ENCODE measurements at regions not wholly inside any gene's neighbourhood (a gene's known extent, or its start where the extent isn't known, plus 50 kb on each side); places are given as distances from the start of the nearest gene placed in this dataset.

DNA sequence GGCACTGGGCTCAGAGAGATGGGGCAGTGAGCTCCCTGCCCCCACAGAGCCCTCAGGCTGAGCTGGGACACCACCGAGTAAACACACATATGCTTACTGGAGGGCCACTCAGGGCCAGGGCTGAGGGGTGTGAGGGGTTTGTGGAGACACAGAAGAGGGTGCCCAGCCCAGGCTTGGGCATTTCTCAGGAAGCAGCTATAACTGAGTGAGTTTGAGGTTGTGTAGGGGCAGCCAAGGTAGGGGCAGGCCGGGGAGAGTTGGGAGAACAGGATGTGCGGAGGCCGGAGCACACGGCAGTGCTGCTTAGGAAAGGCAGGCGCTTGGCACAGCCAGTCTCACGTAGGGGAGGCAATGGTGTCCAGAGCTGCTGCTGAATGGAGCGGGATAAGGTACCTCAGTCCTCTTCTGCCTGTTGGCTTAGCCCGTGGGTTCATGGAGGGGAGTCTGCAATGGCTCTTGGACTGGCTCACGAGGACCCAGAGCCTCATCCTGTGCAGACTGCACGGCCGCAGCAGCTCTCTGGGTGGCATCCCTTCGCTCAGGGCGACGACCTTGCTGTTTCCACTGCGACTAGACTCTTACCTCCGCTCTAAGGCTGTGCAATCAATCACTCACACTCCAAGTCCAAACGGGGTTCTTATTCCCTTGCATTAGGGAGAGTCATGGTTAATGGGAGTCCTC lies 466.1 kb upstream of the HS6ST1 start:
- DNase-seq (ENCODE audit: low spot score) (no peak), FAIRE-seq (no peak)

DNA sequence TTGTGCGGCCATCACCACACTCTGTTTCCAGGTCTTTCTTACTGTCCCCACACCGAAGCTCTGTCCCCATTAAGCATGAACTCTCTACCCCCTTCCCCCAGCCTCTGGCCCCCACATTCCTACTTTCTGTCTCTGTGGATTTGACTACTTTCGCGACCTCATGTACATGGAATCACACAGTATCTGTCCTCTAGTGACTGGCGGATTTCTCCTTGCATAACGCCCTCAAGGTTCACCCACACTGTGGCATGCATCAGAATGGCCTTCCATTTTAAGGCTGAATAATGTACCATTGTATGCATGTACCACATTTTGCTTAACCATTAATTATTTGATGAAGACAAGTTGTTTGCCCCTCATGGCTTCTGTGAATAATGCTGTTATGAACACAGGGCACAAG lies 467.6 kb upstream of the HS6ST1 start:
- no peak for DNase-seq (ENCODE audit: low spot score)

GRCh38 chr2:128786741-128787478 lies 468.2 kb upstream of the HS6ST1 start:
- FAIRE-seq (no peak), DNase-seq (ENCODE audit: low spot score) (no peak)

More for the DNA sequence above, 467.6 kb upstream of the HS6ST1 start:
- FAIRE-seq: no peak

- FAIRE-seq: no peak
- DNase-seq (ENCODE audit: low spot score): no peak
Measured at GRCh38 chr2:128787616-128788015, 468.9 kb upstream of the HS6ST1 start.

- no peak for DNase-seq (ENCODE audit: low spot score)
- no peak for FAIRE-seq
Measured at GRCh38 chr2:128788636-128789220, 470.1 kb upstream of the HS6ST1 start.

DNA sequence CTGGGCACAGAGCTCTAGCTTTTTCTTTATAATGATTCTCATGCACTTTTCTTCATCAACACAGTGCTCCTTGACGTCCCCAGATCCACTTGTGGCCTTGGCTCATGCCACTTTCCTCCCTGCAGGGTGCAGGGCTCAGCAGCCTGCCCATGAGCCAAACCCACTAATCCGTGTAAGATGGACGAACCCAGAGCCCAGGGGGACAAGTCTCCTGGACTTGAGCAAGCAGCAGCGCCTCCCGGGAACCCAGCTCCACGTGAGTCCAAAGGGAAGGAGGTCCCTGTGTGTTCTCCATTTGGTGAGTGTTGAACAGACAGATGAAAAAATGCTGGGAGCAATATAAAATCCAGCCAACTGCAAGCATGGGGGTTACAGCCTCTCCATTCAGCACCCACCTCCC lies 470.6 kb upstream of the HS6ST1 start:
- FAIRE-seq (no peak), DNase-seq (ENCODE audit: low spot score) (no peak)

- DNase-seq (ENCODE audit: low spot score): no peak
- no peak for FAIRE-seq
Measured at GRCh38 chr2:128789776-128790455, 471.2 kb upstream of the HS6ST1 start.

- FAIRE-seq: no peak
- DNase-seq (ENCODE audit: low spot score): no peak
Measured at GRCh38 chr2:128790541-128791001, 471.9 kb upstream of the HS6ST1 start.

- DNase-seq (ENCODE audit: low spot score): no peak
- no peak for FAIRE-seq
Measured at GRCh38 chr2:128791120-128791984, 472.7 kb upstream of the HS6ST1 start.

DNA sequence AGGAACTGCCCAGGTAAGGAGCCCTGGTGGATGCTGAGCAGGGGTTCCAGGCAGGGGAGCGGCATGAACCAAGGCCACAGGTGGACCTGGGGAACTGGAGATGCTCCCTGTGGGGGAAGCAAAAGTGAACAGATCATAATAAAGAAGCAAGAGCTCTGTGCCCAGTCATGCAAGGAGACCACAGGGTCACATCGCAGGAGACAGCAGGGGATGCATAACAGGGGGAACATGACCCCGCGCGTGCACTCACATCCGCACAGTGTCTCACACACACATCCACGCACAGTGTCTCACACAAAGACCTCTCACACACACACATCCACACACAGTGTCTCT lies 473.3 kb upstream of the HS6ST1 start:
- DNase-seq (ENCODE audit: low spot score) (no peak), FAIRE-seq (no peak)

GRCh38 chr2:128792476-128793054 lies 473.9 kb upstream of the HS6ST1 start:
- no peak for DNase-seq (ENCODE audit: low spot score)

DNA sequence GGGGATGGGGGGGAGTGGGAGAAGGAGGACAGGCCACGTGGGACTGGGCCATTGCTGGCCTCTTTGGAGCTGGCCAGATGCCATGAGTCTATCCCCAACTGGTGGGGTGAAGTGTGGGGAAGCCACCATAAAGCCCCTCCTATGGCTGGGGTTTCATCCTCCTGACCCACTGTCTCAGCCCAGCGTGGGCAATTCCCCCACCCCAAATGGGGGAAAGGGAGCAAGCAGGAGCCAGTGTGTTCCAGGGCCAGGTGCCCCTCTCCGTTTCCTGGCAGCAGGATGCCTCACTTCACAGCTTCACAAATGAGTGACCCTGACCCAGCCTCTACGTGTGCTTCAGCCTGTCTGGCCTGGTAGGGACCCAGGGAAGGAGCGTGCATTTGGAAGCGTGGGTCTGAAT lies 474.7 kb upstream of the HS6ST1 start:
- FAIRE-seq (no peak), DNase-seq (ENCODE audit: low spot score) (no peak)

More at GRCh38 chr2:128792476-128793054, 473.9 kb upstream of the HS6ST1 start:
- FAIRE-seq: no peak

- FAIRE-seq (no peak), DNase-seq (ENCODE audit: low spot score) (no peak)
Measured at GRCh38 chr2:128794285-128794684, 475.6 kb upstream of the HS6ST1 start.

- FAIRE-seq (no peak), DNase-seq (ENCODE audit: low spot score) (no peak)
Measured at GRCh38 chr2:128796321-128796720, 477.7 kb upstream of the HS6ST1 start.

DNA sequence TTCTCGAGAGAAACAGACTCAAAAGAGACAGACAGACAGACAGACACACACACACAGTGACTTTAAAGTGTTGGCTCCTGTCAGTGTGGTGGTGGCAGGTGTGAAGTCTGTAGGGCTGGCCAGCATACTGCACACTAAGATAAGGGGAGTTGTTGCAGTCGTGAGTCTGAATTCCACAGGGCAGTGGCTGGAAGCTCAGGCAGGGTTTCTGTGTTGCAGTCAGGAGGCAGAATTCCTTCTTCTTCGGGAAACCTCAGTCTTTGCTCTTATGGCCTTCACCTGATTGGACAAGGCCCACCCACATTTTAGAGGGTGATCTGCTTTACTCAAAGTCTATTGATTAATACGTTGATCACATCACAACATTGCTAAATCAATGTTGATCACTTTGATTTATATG lies 478.4 kb upstream of the HS6ST1 start:
- DNase-seq (ENCODE audit: low spot score) (no peak), FAIRE-seq (no peak)

GRCh38 chr2:128797533-128797932 lies 478.9 kb upstream of the HS6ST1 start:
- no peak for DNase-seq (ENCODE audit: low spot score)
- no peak for FAIRE-seq

DNA sequence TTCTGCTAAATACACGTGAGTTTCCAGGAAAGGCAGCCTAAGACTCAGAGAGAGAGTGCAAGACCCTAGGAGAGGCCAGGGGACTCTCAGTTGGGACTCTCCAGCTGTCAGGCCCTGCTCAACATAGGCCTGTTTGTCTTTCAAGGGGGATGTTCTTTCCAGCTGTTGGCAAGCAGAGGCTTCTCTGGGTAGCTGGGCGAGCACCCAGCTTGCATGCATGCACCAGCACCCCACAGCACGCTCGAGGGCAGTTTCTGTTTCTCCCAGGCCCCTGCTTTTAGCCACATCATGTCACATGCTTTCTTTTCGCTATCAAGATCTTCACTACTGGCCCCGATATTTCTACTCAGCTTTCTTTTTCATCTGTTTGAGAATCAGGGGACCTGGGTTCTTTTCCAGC lies 479.3 kb upstream of the HS6ST1 start:
- FAIRE-seq: no peak

GRCh38 chr2:128798502-128799283 lies 480.0 kb upstream of the HS6ST1 start:
- no peak for FAIRE-seq
- no peak for DNase-seq (ENCODE audit: low spot score)

More for the DNA sequence above, 479.3 kb upstream of the HS6ST1 start:
- no peak for DNase-seq (ENCODE audit: low spot score)

GRCh38 chr2:128799284-128799552 lies 480.6 kb upstream of the HS6ST1 start:
- no peak for FAIRE-seq
- no peak for DNase-seq (ENCODE audit: low spot score)

DNA sequence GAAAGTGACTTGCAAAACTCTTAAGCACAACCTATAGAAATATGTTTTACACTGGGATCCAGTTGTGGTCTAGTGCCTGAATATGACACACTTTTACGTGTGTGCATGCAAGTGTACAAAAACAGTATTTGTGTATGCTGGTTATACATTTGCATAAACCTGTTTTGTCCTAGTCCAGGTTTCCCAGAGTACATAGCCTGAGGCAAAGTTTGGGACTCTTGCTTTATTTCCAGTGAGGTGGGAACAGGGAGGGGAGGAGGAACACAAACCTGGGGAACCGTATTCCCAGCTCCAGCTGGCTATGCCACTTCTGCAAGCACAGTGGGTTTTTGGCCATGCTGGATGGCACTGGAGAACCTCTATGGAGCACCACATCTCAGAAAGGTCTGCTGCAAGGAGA lies 481.1 kb upstream of the HS6ST1 start:
- no peak for DNase-seq (ENCODE audit: low spot score)
- FAIRE-seq: no peak

All from RCC 7860 (cell line).